Thyroid gland (tissue), 4 donors: ENCODE measurements at regions not wholly inside any gene's neighbourhood (a gene's known extent, or its start where the extent isn't known, plus 50 kb on each side); places are given as distances from the start of the nearest gene placed in this dataset.

Experiments
- DNase-seq, 2 donors: peaks; one replicate each; pipeline ENCODE4 v3.0.0-alpha.2; 2019
- H3K27ac ChIP-seq, 3 donors: fragments of 200-600 bp; sonication (generic); 1 replicate in 2 of 3; 2 replicates in 1 of 3; pipeline ENCODE4 v1.5.1; 2016 to 2019; ENCODE audit warnings: mild to moderate bottlenecking in 1 of 3, moderate library complexity in 1 of 3
- H3K27me3 ChIP-seq: fragments of 200-600 bp; sonication (generic); one replicate; pipeline ENCODE4 v1.5.1; 2019
- H3K36me3 ChIP-seq, 2 donors: fragments of 200-600 bp; sonication (generic); one replicate each; pipeline ENCODE4 v1.5.1; 2016 to 2019
- H3K4me1 ChIP-seq, 2 donors: fragments of 200-600 bp; sonication (generic); one replicate each; pipeline ENCODE4 v1.5.1; 2017 to 2019
- H3K4me3 ChIP-seq, 3 donors: fragments of 200-600 bp; sonication (generic); replicated peaks in 1 of 3; 1 replicate in 2 of 3; 2 replicates in 1 of 3; pipeline ENCODE4 v1.5.1; 2016; ENCODE audit warnings: mild to moderate bottlenecking in 1 of 3
- H3K9me3 ChIP-seq: fragments of 200-600 bp; sonication (generic); one replicate; pipeline ENCODE4 v1.5.1; 2017
- CTCF ChIP-seq, 6 experiments: fragments of 200-600 bp in 3 of 6; fragments of 450-650 bp in 3 of 6; sonication (generic) in 3 of 6; IDR thresholded peaks; one replicate each; pipeline ENCODE4 v1.5.1; 2016 to 2019; ENCODE audit warnings: antibody characterized with exemption in 6 of 6, mild to moderate bottlenecking in 2 of 6, inconsistent platforms in 1 of 6, moderate library complexity in 1 of 6
- POLR2A ChIP-seq, 2 donors: fragments of 450-650 bp; IDR thresholded peaks; one replicate each; pipeline ENCODE4 v1.6.1; 2017; ENCODE audit warnings: antibody characterized with exemption in 2 of 2, mild to moderate bottlenecking in 2 of 2, moderate library complexity in 1 of 2
- WGBS, 2 donors: methylation state at CpG; one replicate each; pipeline ENCODE4 v1.1.5; 2017; 5-methylcytosine and 5-hydroxymethylcytosine counted together
- intact Hi-C: fragments of 100-400 bp; cut with DNase I; formaldehyde crosslinking; loops from one replicate; pipeline ENCODE4 v1.15.1; 2023

- no peaks in the 10 kb centered on the region for H3K9me3 ChIP-seq
- no peak for DNase-seq
- H3K36me3 ChIP-seq = no peaks in the 10 kb centered on the region
- WGBS, 2 donors = 84 to 88% methylated on average over 4 of the region's 4 CpGs
- no peak overlapping the region for H3K4me3 ChIP-seq
- no peak for TF ChIP-seq POLR2A (IDR thresholded peaks at IDR 0.05)
- no peak for TF ChIP-seq CTCF (IDR thresholded peaks at IDR 0.05)
- no peaks in the 10 kb centered on the region for H3K4me1 ChIP-seq
- intact Hi-C loops = no loop called here
- no peak overlapping the region for H3K27ac ChIP-seq
- H3K27me3 ChIP-seq = no peaks in the 10 kb centered on the region
Measured at GRCh38 chr11:27938011-27938410, 169.9 kb downstream of the KIF18A start.

- no peaks in the 10 kb centered on the region for H3K36me3 ChIP-seq
- DNase-seq = no peak
- H3K4me1 ChIP-seq = no peaks in the 10 kb centered on the region
- no peak overlapping the region for H3K4me3 ChIP-seq
- no peaks in the 10 kb centered on the region for H3K27me3 ChIP-seq
- no peaks in the 10 kb centered on the region for H3K9me3 ChIP-seq
- WGBS, 2 donors = 78 to 81% methylated on average over 7 of the region's 7 CpGs
- intact Hi-C loops = no loop called here
- no peak overlapping the region for H3K27ac ChIP-seq
- no peak for TF ChIP-seq CTCF (IDR thresholded peaks at IDR 0.05)
- no peak for TF ChIP-seq POLR2A (IDR thresholded peaks at IDR 0.05)
Measured at GRCh38 chr11:27934830-27935145, 173.2 kb downstream of the KIF18A start.

- DNase-seq = no peak
- 76 to 81% methylated on average over 13 of the region's 13 CpGs for WGBS, 2 donors
- Histone ChIP-seq H3K4me3 (no peak overlapping the region), H3K4me1 (no peaks in the 10 kb centered on the region), H3K27ac (no peak overlapping the region), H3K36me3 (no peaks in the 10 kb centered on the region), H3K27me3 (no peaks in the 10 kb centered on the region), H3K9me3 (no peaks in the 10 kb centered on the region)
- TF ChIP-seq POLR2A (IDR thresholded peaks at IDR 0.05) = no peak
- TF ChIP-seq CTCF (IDR thresholded peaks at IDR 0.05) = no peak
- intact Hi-C loops = no loop called here
Measured at GRCh38 chr11:27933992-27934829, 173.7 kb downstream of the KIF18A start.

- H3K4me3 ChIP-seq = no peak overlapping the region
- WGBS, 2 donors = 93 to 96% methylated on average over 1 of the region's 1 CpG
- no peaks in the 10 kb centered on the region for H3K36me3 ChIP-seq
- H3K9me3 ChIP-seq = no peaks in the 10 kb centered on the region
- intact Hi-C loops = no loop called here
- DNase-seq = no peak
- H3K27ac ChIP-seq = no peak overlapping the region
- H3K4me1 ChIP-seq = no peaks in the 10 kb centered on the region
- no peaks in the 10 kb centered on the region for H3K27me3 ChIP-seq
- TF ChIP-seq POLR2A (IDR thresholded peaks at IDR 0.05) (no peak), CTCF (IDR thresholded peaks at IDR 0.05) (no peak)
Measured at GRCh38 chr11:27931770-27932169, 176.2 kb downstream of the KIF18A start.

- Histone ChIP-seq H3K4me1 (no peaks in the 10 kb centered on the region), H3K4me3 (no peak overlapping the region), H3K27me3 (no peaks in the 10 kb centered on the region), H3K27ac (no peak overlapping the region), H3K36me3 (no peaks in the 10 kb centered on the region), H3K9me3 (no peaks in the 10 kb centered on the region)
- DNase-seq = no peak
- intact Hi-C loops = no loop called here
- WGBS, 2 donors = 58 to 66% methylated on average over 1 of the region's 1 CpG
- TF ChIP-seq POLR2A (IDR thresholded peaks at IDR 0.05) (no peak), CTCF (IDR thresholded peaks at IDR 0.05) (no peak)
Measured at GRCh38 chr11:27930946-27931345, 177.0 kb downstream of the KIF18A start.
